Sigmoid colon (tissue), 4 donors: ENCODE measurements at regions not wholly inside any gene's neighbourhood (a gene's known extent, or its start where the extent isn't known, plus 50 kb on each side); places are given as distances from the start of the nearest gene placed in this dataset.
A peak's percentile ranks its signal among the peaks of the same experiment; 100 is the strongest.

Source experiments
- CTCF ChIP-seq, 4 experiments: fragments of 450-650 bp in 3 of 4; fragments of 200-600 bp in 1 of 4; IDR thresholded peaks; one replicate each; pipeline ENCODE4 v1.5.1; 2016 to 2019; ENCODE audit warnings: antibody characterized with exemption in 4 of 4, mild to moderate bottlenecking in 3 of 4, moderate library complexity in 2 of 4
- EP300 ChIP-seq, 4 donors: sonication (generic); formaldehyde crosslinking; IDR thresholded peaks; one replicate each; pipeline ENCODE4 v1.6.1; 2017; ENCODE audit warnings: antibody characterized with exemption in 4 of 4
- POLR2A ChIP-seq, 2 donors: fragments of 450-650 bp; IDR thresholded peaks; one replicate each; pipeline ENCODE4 v1.6.1; 2016; ENCODE audit warnings: antibody characterized with exemption in 2 of 2, mild to moderate bottlenecking in 2 of 2, moderate library complexity in 2 of 2
- POLR2AphosphoS5 ChIP-seq, 4 donors: sonication (generic); formaldehyde crosslinking; IDR thresholded peaks; one replicate each; pipeline ENCODE4 v1.6.1; 2017; ENCODE audit warnings: antibody characterized with exemption in 4 of 4

GRCh38 chr5:56358703-56359681 is 125.9 kb upstream of the ANKRD55 start:
- TF ChIP-seq CTCF (IDR thresholded peaks at IDR 0.05): no peak
- no peak for TF ChIP-seq EP300 (IDR thresholded peaks at IDR 0.05)
- no peak for TF ChIP-seq POLR2A (IDR thresholded peaks at IDR 0.05)
- TF ChIP-seq POLR2AphosphoS5 (IDR thresholded peaks at IDR 0.05): peak in 1 of 4 donors; percentile 33
